ENCODE measurements at regions not wholly inside any gene's neighbourhood (a gene's known extent, or its start where the extent isn't known, plus 50 kb on each side); places are given as distances from the start of the nearest gene placed in this dataset.

- H3K9me2 ChIP-seq (ENCODE audit: low read depth, low read length) = no peaks in the 10 kb centered on the region
- peaks cover 46% of the 10 kb centered on the region for H3K4me1 ChIP-seq (ENCODE audit: insufficient read depth, low read length, severe bottlenecking)
- no peaks in the 10 kb centered on the region for H3K9me3 ChIP-seq (ENCODE audit: low read length)
- H3K27ac ChIP-seq (ENCODE audit: low read depth, low read length, poor library complexity, severe bottlenecking) = no peak overlapping the region
- H4K20me1 ChIP-seq (ENCODE audit: insufficient read depth, low read length) = no peaks in the 10 kb centered on the region
- H3K27me3 ChIP-seq (ENCODE audit: insufficient read depth, low read length) = no peaks in the 10 kb centered on the region
- TF ChIP-seq EZH2 (IDR thresholded peaks at IDR 0.05; ENCODE audit: borderline replicate concordance, low read length) (no peak), CTCF (IDR thresholded peaks at IDR 0.05; ENCODE audit: low read length) (no peak)
- no peaks in the 10 kb centered on the region for H3K36me3 ChIP-seq (ENCODE audit: insufficient read depth, low read length)
- no peaks in the 10 kb centered on the region; the same call in 1 of the 2 replicates for H3F3A ChIP-seq (ENCODE audit: insufficient read depth, low read length)
- no peak overlapping the region for H3K4me2 ChIP-seq (ENCODE audit: low read length)
- no peaks in the 10 kb centered on the region for H3K79me2 ChIP-seq (ENCODE audit: insufficient read depth, low read length)
- no peak overlapping the region for H3K4me3 ChIP-seq (ENCODE audit: low read depth, low read length, poor library complexity, severe bottlenecking)
- H2AFZ ChIP-seq (ENCODE audit: low read length) = no peak overlapping the region
- no peak overlapping the region for H3K9ac ChIP-seq (ENCODE audit: low read length)
Observed at GRCh38 chr4:184324939-184325477, 107.3 kb upstream of the ENPP6 start.

DNA sequence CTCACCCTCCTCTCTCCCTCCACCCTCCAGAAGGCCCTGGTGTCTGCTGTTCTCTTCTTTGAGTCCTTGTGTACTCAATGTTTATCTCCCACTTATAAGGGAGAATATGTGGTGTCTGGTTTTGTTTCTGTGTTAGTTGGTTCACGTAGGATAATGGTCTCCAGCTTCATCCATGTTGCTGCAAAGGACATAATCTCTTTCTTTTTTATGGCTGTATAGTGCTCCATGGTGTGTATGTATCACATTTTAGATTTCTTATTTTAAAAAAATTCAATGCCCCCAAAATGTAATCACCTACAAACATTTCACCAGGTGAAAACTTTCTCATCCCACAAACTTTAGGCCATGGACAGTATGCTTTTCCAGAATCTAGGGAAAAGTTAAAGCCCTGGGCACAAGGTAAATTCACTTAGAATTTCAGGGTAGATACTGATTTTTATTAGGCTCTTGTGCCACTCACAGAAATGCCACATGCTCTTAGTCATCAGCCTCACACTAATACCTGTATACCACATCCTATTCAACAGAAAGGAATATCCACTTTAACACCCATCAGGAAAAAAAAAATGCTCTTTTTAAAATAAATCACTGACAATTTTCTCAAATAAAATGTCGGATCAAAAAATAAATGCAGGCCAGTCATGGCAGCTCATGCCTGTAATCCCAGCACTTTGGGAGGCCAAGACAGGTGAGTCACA, 104.8 kb upstream of the ENPP6 start:
- Histone ChIP-seq H2AFZ (ENCODE audit: low read length) (no peak overlapping the region), H3K36me3 (ENCODE audit: insufficient read depth, low read length) (no peaks in the 10 kb centered on the region), H3F3A (ENCODE audit: insufficient read depth, low read length) (no peaks in the 10 kb centered on the region), H3K4me3 (ENCODE audit: low read depth, low read length, poor library complexity, severe bottlenecking) (no peak overlapping the region), H3K4me1 (ENCODE audit: insufficient read depth, low read length, severe bottlenecking) (peaks cover 46% of the 10 kb centered on the region), H3K27me3 (ENCODE audit: insufficient read depth, low read length) (no peaks in the 10 kb centered on the region), H3K9me2 (ENCODE audit: low read depth, low read length) (no peaks in the 10 kb centered on the region), H4K20me1 (ENCODE audit: insufficient read depth, low read length) (no peaks in the 10 kb centered on the region), H3K27ac (ENCODE audit: low read depth, low read length, poor library complexity, severe bottlenecking) (no peak overlapping the region), H3K79me2 (ENCODE audit: insufficient read depth, low read length) (no peaks in the 10 kb centered on the region), H3K4me2 (ENCODE audit: low read length) (no peak overlapping the region), H3K9ac (ENCODE audit: low read length) (no peak overlapping the region), H3K9me3 (ENCODE audit: low read length) (no peaks in the 10 kb centered on the region)
- TF ChIP-seq CTCF (IDR thresholded peaks at IDR 0.05; ENCODE audit: low read length) = no peak
- TF ChIP-seq EZH2 (IDR thresholded peaks at IDR 0.05; ENCODE audit: borderline replicate concordance, low read length) = no peak

DNA sequence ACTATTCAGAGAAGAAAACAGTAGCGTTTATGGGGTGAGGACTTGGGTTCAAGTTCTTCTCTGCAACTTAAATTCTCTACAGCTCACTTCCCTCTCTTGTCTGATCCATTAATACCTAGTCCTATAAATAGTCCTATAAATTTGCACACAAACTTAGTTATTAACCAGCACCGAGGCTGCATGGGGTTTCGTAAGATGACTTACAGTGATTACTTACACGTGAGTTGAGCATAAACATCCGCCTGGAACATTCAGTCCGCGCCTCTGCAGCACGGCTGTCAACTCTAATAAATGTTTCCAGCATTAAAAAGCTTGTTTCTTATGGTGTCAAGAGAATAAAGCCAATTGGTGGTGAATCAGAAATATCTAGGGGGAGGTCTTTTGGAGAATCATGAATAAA, 103.0 kb upstream of the ENPP6 start:
- Histone ChIP-seq H3K4me3 (ENCODE audit: low read depth, low read length, poor library complexity, severe bottlenecking) (no peak overlapping the region), H3K9me3 (ENCODE audit: low read length) (no peaks in the 10 kb centered on the region), H3F3A (ENCODE audit: insufficient read depth, low read length) (no peaks in the 10 kb centered on the region), H3K27me3 (ENCODE audit: insufficient read depth, low read length) (no peaks in the 10 kb centered on the region), H4K20me1 (ENCODE audit: insufficient read depth, low read length) (no peaks in the 10 kb centered on the region), H2AFZ (ENCODE audit: low read length) (peak overlapping the region; percentile 40; the same call in 1 of the 2 replicates), H3K27ac (ENCODE audit: low read depth, low read length, poor library complexity, severe bottlenecking) (peak overlapping the region; percentile 89), H3K4me2 (ENCODE audit: low read length) (peak overlapping the region; percentile 24; the same call in 1 of the 2 replicates), H3K36me3 (ENCODE audit: insufficient read depth, low read length) (no peaks in the 10 kb centered on the region), H3K9me2 (ENCODE audit: low read depth, low read length) (no peaks in the 10 kb centered on the region), H3K79me2 (ENCODE audit: insufficient read depth, low read length) (no peaks in the 10 kb centered on the region), H3K9ac (ENCODE audit: low read length) (peak overlapping the region; percentile 6; the same call in 1 of the 2 replicates), H3K4me1 (ENCODE audit: insufficient read depth, low read length, severe bottlenecking) (peaks cover 45% of the 10 kb centered on the region)
- no peak for TF ChIP-seq CTCF (IDR thresholded peaks at IDR 0.05; ENCODE audit: low read length)
- no peak for TF ChIP-seq EZH2 (IDR thresholded peaks at IDR 0.05; ENCODE audit: borderline replicate concordance, low read length)
